Activated B cell treated with CpG ODN at 0.5 μM for 24 hours (primary cell): ENCODE measurements at regions not wholly inside any gene's neighbourhood (a gene's known extent, or its start where the extent isn't known, plus 50 kb on each side); places are given as distances from the start of the nearest gene placed in this dataset.

ENCODE experiments used
- ATAC-seq: fragments of 200-7000 bp; cut with Tn5 transposase; one replicate; pipeline ENCODE4 v1.10.0; 2021; ENCODE audit warnings: low read depth, mild to moderate bottlenecking, moderate library complexity
- CTCF ChIA-PET: fragments of 350-600 bp; sonication (Branson Sonifier 250); formaldehyde crosslinking; loops from one replicate; lab custom pipeline; 2021; ENCODE audit warnings: antibody characterized with exemption; lab: Charles Lee
- POLR2A ChIA-PET: fragments of 350-600 bp; sonication (Branson Sonifier 250); formaldehyde crosslinking; loops from one replicate; lab custom pipeline; 2021; ENCODE audit warnings: antibody characterized with exemption; lab: Charles Lee
- DNase-seq: peaks from one replicate; pipeline ENCODE4 v3.0.0; 2022
- H3K27ac Mint-ChIP-seq: one replicate; pipeline ENCODE4 v1.8.0; 2020; ENCODE audit warnings: mixed read lengths
- H3K27me3 Mint-ChIP-seq: one replicate; pipeline ENCODE4 v1.8.0; 2021; ENCODE audit warnings: mixed read lengths
- H3K36me3 Mint-ChIP-seq: one replicate; pipeline ENCODE4 v1.8.0; 2021; ENCODE audit warnings: low read depth, mixed read lengths
- H3K4me1 Mint-ChIP-seq: one replicate; pipeline ENCODE4 v1.8.0; 2021; ENCODE audit warnings: mixed read lengths
- H3K4me3 Mint-ChIP-seq: one replicate; pipeline ENCODE4 v1.8.0; 2020; ENCODE audit warnings: mild to moderate bottlenecking, mixed read lengths
- H3K9me3 Mint-ChIP-seq: one replicate; pipeline ENCODE4 v1.8.0; 2020; ENCODE audit warnings: mixed read lengths
- CTCF ChIP-seq: fragments of 200-600 bp; IDR thresholded peaks from one replicate; pipeline ENCODE4 v1.8.0; 2022; ENCODE audit warnings: antibody characterized with exemption, mild to moderate bottlenecking
- intact Hi-C: fragments of 100-400 bp; cut with micrococcal nuclease; formaldehyde crosslinking; loops from one replicate; pipeline ENCODE4 v1.15.1; 2024

- ATAC-seq (no peak), DNase-seq (no peak)
- H3K27me3 Mint-ChIP-seq, result no peaks in the 10 kb centered on the region
- intact Hi-C loops, result no loop called here
- ChIA-PET POLR2A (no interaction called here), CTCF (no interaction called here)
- TF ChIP-seq CTCF, result no peak
- no peaks in the 10 kb centered on the region for H3K9me3 Mint-ChIP-seq
- H3K4me1 Mint-ChIP-seq, result no peaks in the 10 kb centered on the region
- H3K36me3 Mint-ChIP-seq, result no peaks in the 10 kb centered on the region
- no peak overlapping the region for H3K27ac Mint-ChIP-seq
- H3K4me3 Mint-ChIP-seq, result no peak overlapping the region
Measured at GRCh38 chr5:60365001-60365400, 335.0 kb downstream of the DEPDC1B start.

GRCh38 chr5:60362158-60362557, 337.8 kb downstream of the DEPDC1B start:
- Mint-ChIP-seq H3K4me1 (no peaks in the 10 kb centered on the region), H3K4me3 (no peak overlapping the region), H3K27ac (no peak overlapping the region), H3K9me3 (no peaks in the 10 kb centered on the region), H3K36me3 (no peaks in the 10 kb centered on the region), H3K27me3 (no peaks in the 10 kb centered on the region)
- TF ChIP-seq CTCF, result no peak
- POLR2A ChIA-PET, result no interaction called here
- CTCF ChIA-PET, result no interaction called here
- DNase-seq (no peak), ATAC-seq (no peak)
- intact Hi-C loops, result no loop called here

GRCh38 chr5:60360355-60360754, 339.6 kb downstream of the DEPDC1B start:
- ChIA-PET CTCF (no interaction called here), POLR2A (no interaction called here)
- Mint-ChIP-seq H3K27ac (no peak overlapping the region), H3K36me3 (no peaks in the 10 kb centered on the region), H3K27me3 (no peaks in the 10 kb centered on the region), H3K4me1 (no peaks in the 10 kb centered on the region), H3K4me3 (no peak overlapping the region), H3K9me3 (no peaks in the 10 kb centered on the region)
- TF ChIP-seq CTCF, result no peak
- intact Hi-C loops, result no loop called here
- DNase-seq (no peak), ATAC-seq (no peak)

GRCh38 chr5:60357302-60357701, 342.7 kb downstream of the DEPDC1B start:
- ChIA-PET CTCF (no interaction called here), POLR2A (no interaction called here)
- Mint-ChIP-seq H3K4me1 (no peaks in the 10 kb centered on the region), H3K27ac (no peak overlapping the region), H3K36me3 (no peaks in the 10 kb centered on the region), H3K4me3 (no peak overlapping the region), H3K27me3 (no peaks in the 10 kb centered on the region), H3K9me3 (no peaks in the 10 kb centered on the region)
- DNase-seq (no peak), ATAC-seq (no peak)
- intact Hi-C loops, result no loop called here
- no peak for TF ChIP-seq CTCF

- CTCF ChIA-PET, result no interaction called here
- DNase-seq, result no peak
- H3K9me3 Mint-ChIP-seq, result no peaks in the 10 kb centered on the region
- no peaks in the 10 kb centered on the region for H3K4me1 Mint-ChIP-seq
- H3K27ac Mint-ChIP-seq, result no peak overlapping the region
- TF ChIP-seq CTCF, result no peak
- H3K36me3 Mint-ChIP-seq, result no peaks in the 10 kb centered on the region
- POLR2A ChIA-PET, result no interaction called here
- ATAC-seq, result no peak
- no peaks in the 10 kb centered on the region for H3K27me3 Mint-ChIP-seq
- no peak overlapping the region for H3K4me3 Mint-ChIP-seq
- intact Hi-C loops, result no loop called here
Measured at GRCh38 chr5:60356745-60357144, 343.2 kb downstream of the DEPDC1B start.
